GM23338 (cell line): ENCODE measurements at regions not wholly inside any gene's neighbourhood (a gene's known extent, or its start where the extent isn't known, plus 50 kb on each side); places are given as distances from the start of the nearest gene placed in this dataset.

Experiments
- ATAC-seq: fragments of 200-7000 bp; cut with Tn5 transposase; 3 replicates; pipeline ENCODE4 v1.9.1; 2020
- DNase-seq: peaks from one replicate; pipeline ENCODE4 v3.0.0-alpha.2; 2015; ENCODE audit warnings: low spot score
- H2AFZ ChIP-seq: fragments of 200-600 bp; sonication (generic); 2 replicates; pipeline ENCODE4 v1.8.0; 2016; ENCODE audit warnings: antibody characterized with exemption, mild to moderate bottlenecking, moderate library complexity
- H3F3A ChIP-seq: fragments of 200-600 bp; sonication (generic); replicated peaks from 2 replicates; pipeline ENCODE4 v1.8.0; 2017; ENCODE audit warnings: antibody characterized with exemption, mixed run types, low read depth
- H3K27ac ChIP-seq: fragments of 200-600 bp; sonication (generic); 2 replicates; pipeline ENCODE4 v1.6.1; 2016; ENCODE audit warnings: low read depth
- H3K27me3 ChIP-seq: fragments of 200-600 bp; sonication (generic); 2 replicates; pipeline ENCODE4 v1.8.0; 2016; ENCODE audit warnings: mild to moderate bottlenecking, mixed run types, moderate library complexity; ENCODE audit not compliant: insufficient read depth
- H3K36me3 ChIP-seq: fragments of 200-600 bp; sonication (generic); 2 replicates; pipeline ENCODE4 v1.8.0; 2016; ENCODE audit warnings: mild to moderate bottlenecking; ENCODE audit not compliant: insufficient read depth
- H3K4me1 ChIP-seq: fragments of 200-600 bp; sonication (generic); 2 replicates; pipeline ENCODE4 v1.8.0; 2016; ENCODE audit warnings: mild to moderate bottlenecking, moderate library complexity; ENCODE audit not compliant: insufficient read depth
- H3K4me2 ChIP-seq: fragments of 200-600 bp; sonication (generic); 2 replicates; pipeline ENCODE4 v1.7.1; 2017; ENCODE audit warnings: mixed run types
- H3K4me3 ChIP-seq: fragments of 200-600 bp; sonication (generic); 2 replicates; pipeline ENCODE4 v1.6.1; 2016; ENCODE audit warnings: mixed run types
- H3K79me2 ChIP-seq: fragments of 200-600 bp; sonication (generic); replicated peaks from 2 replicates; pipeline ENCODE4 v1.8.0; 2017; ENCODE audit warnings: mild to moderate bottlenecking; ENCODE audit not compliant: insufficient read depth
- H3K9me2 ChIP-seq: fragments of 200-600 bp; sonication (generic); 2 replicates; pipeline ENCODE4 v1.8.0; 2017; ENCODE audit not compliant: insufficient read depth
- H4K20me1 ChIP-seq: fragments of 200-600 bp; sonication (generic); replicated peaks from 2 replicates; pipeline ENCODE4 v1.8.0; 2017; ENCODE audit warnings: mild to moderate bottlenecking; ENCODE audit not compliant: insufficient read depth
- H3K27ac Mint-ChIP-seq: 2 replicates; pipeline ENCODE4 v1.8.0; 2020; ENCODE audit warnings: inconsistent platforms, mild to moderate bottlenecking, moderate library complexity, mixed read lengths
- H3K27me3 Mint-ChIP-seq: 3 replicates; pipeline ENCODE4 v1.8.0; 2022; ENCODE audit warnings: low read depth, mild to moderate bottlenecking, moderate library complexity, mixed read lengths, inconsistent platforms; ENCODE audit not compliant: insufficient read depth, poor library complexity
- H3K36me3 Mint-ChIP-seq: 3 replicates; pipeline ENCODE4 v1.8.0; 2021; ENCODE audit warnings: low read depth, mild to moderate bottlenecking, inconsistent platforms, moderate library complexity, mixed read lengths
- H3K4me1 Mint-ChIP-seq: 3 replicates; pipeline ENCODE4 v1.8.0; 2020; ENCODE audit warnings: mild to moderate bottlenecking, inconsistent platforms, mixed read lengths
- H3K4me3 Mint-ChIP-seq: 3 replicates; pipeline ENCODE4 v1.8.0; 2021; ENCODE audit warnings: moderate library complexity, mild to moderate bottlenecking, inconsistent platforms, mixed read lengths
- H3K9me3 Mint-ChIP-seq: 3 replicates; pipeline ENCODE4 v1.8.0; 2020; ENCODE audit warnings: moderate library complexity, mild to moderate bottlenecking, inconsistent platforms, mixed read lengths
- CREB1 ChIP-seq: fragments of 250-450 bp; sonication (Bioruptor Pico); IDR thresholded peaks from 2 replicates; pipeline ENCODE4 v1.5.0; 2020; ENCODE audit warnings: low read depth, mild to moderate bottlenecking, moderate library complexity
- EZH2 ChIP-seq: fragments of 200-600 bp; sonication (generic); IDR thresholded peaks from one replicate; pipeline ENCODE4 v1.8.0; 2017; ENCODE audit warnings: antibody characterized with exemption, mild to moderate bottlenecking, low read depth; ENCODE audit not compliant: unreplicated experiment
- EZH2phosphoT487 ChIP-seq: fragments of 200-600 bp; sonication (generic); IDR thresholded peaks from one replicate; pipeline ENCODE4 v1.8.1; 2018; ENCODE audit warnings: antibody characterized with exemption; ENCODE audit not compliant: unreplicated experiment
- NANOG ChIP-seq: IDR thresholded peaks from 2 replicates; pipeline ENCODE4 v1.6.1; 2016; ENCODE audit warnings: antibody characterized with exemption, borderline replicate concordance
- POLR2AphosphoS5 ChIP-seq: IDR thresholded peaks from 2 replicates; pipeline ENCODE4 v1.6.1; 2016; ENCODE audit warnings: antibody characterized with exemption, low read depth
- STAT1 ChIP-seq: IDR thresholded peaks from one replicate; pipeline ENCODE4 v1.6.1; 2016; ENCODE audit warnings: antibody characterized with exemption; ENCODE audit not compliant: unreplicated experiment
- ZNF462 ChIP-seq: fragments of 250-450 bp; sonication (Bioruptor Pico); IDR thresholded peaks from 2 replicates; pipeline ENCODE4 v1.5.0; 2020; ENCODE audit warnings: mild to moderate bottlenecking, moderate library complexity
- TF ChIP-seq, protein P1 (sequence below): IDR thresholded peaks from 2 replicates; pipeline ENCODE4 v1.6.1; 2016; ENCODE audit warnings: antibody characterized with exemption
- TF ChIP-seq, protein P2 (sequence below), 2 experiments: fragments of 200-600 bp in 1 of 2; sonication (generic) in 1 of 2; conservative IDR thresholded peaks; 2 replicates each; pipeline versions ENCODE4 v1.5.1 to v1.6.1; 2016 to 2017; ENCODE audit warnings: antibody characterized with exemption in 2 of 2, low read depth in 2 of 2, mild to moderate bottlenecking in 2 of 2, moderate library complexity in 1 of 2

DNA sequence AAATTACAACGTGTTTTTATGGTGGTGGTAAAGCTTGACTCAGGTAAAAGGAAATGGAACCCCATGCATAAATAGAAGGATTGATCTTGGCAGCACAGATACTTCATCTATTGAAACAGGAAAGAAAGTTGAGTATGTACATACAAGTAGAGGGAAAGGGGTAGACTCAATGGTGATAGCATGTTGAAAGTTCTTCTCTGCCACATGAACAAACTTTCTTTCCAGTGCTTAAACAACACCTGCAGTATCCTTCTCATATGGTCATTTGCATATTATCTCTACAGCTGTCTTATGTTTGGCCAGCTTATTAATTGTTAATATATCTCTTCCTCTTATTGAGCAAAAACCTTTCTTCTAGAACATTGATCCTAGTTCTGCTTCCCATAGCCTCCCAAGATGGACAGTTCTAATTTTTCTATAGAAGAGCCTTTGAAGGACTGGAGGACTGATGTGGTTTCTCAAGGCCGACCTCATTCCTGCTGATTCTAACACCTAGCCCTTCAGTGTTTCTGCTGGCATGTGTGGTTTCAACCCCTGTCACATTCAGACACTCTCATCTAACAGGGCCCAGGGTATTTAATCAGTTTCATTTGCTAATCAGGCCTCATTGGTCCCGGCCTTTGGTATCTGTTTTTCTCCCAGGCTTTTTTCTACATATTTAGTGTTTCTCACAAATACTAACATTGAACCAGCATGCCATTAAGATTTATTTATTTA is 108.1 kb upstream of the SPRY1 start (continued):
- TF ChIP-seq, protein P1, sequence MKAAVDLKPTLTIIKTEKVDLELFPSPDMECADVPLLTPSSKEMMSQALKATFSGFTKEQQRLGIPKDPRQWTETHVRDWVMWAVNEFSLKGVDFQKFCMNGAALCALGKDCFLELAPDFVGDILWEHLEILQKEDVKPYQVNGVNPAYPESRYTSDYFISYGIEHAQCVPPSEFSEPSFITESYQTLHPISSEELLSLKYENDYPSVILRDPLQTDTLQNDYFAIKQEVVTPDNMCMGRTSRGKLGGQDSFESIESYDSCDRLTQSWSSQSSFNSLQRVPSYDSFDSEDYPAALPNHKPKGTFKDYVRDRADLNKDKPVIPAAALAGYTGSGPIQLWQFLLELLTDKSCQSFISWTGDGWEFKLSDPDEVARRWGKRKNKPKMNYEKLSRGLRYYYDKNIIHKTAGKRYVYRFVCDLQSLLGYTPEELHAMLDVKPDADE = no peak
- no peak for TF ChIP-seq STAT1

- Histone ChIP-seq H3K36me3 (no peaks in the 10 kb centered on the region; the same call in 1 of the 2 replicates), H3K79me2 (0 out of 2 replicates have a peak, but pooled peaks cover 3% of the 10 kb centered on the region), H3K4me3 (no peak overlapping the region), H3K9me2 (no peaks in the 10 kb centered on the region), H4K20me1 (no peaks in the 10 kb centered on the region), H3K27ac (no peak overlapping the region), H3K4me2 (no peak overlapping the region), H3K27me3 (no peaks in the 10 kb centered on the region), H2AFZ (no peak overlapping the region), H3F3A (no peaks in the 10 kb centered on the region), H3K4me1 (no peaks in the 10 kb centered on the region)
- H3K4me3 Mint-ChIP-seq = no peak overlapping the region
- peaks cover 21% of the 10 kb centered on the region for H3K9me3 Mint-ChIP-seq
- peaks cover 40% of the 10 kb centered on the region for H3K36me3 Mint-ChIP-seq
- peaks cover 8% of the 10 kb centered on the region for H3K4me1 Mint-ChIP-seq
- H3K27ac Mint-ChIP-seq = no peak overlapping the region
- H3K27me3 Mint-ChIP-seq = no peaks in the 10 kb centered on the region
- TF ChIP-seq EZH2phosphoT487 = no peak
- TF ChIP-seq, protein P1 = no peak
- TF ChIP-seq, protein P2, sequence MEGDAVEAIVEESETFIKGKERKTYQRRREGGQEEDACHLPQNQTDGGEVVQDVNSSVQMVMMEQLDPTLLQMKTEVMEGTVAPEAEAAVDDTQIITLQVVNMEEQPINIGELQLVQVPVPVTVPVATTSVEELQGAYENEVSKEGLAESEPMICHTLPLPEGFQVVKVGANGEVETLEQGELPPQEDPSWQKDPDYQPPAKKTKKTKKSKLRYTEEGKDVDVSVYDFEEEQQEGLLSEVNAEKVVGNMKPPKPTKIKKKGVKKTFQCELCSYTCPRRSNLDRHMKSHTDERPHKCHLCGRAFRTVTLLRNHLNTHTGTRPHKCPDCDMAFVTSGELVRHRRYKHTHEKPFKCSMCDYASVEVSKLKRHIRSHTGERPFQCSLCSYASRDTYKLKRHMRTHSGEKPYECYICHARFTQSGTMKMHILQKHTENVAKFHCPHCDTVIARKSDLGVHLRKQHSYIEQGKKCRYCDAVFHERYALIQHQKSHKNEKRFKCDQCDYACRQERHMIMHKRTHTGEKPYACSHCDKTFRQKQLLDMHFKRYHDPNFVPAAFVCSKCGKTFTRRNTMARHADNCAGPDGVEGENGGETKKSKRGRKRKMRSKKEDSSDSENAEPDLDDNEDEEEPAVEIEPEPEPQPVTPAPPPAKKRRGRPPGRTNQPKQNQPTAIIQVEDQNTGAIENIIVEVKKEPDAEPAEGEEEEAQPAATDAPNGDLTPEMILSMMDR (conservative IDR thresholded peaks at IDR 0.05; ENCODE audit: low read depth in 2 of 2) = no peak
- no peak for TF ChIP-seq ZNF462 (CRISPR knock-in tag)
- TF ChIP-seq STAT1 = no peak
- TF ChIP-seq CREB1 (CRISPR knock-in tag) = no peak
- no peak for TF ChIP-seq NANOG
- no peak for TF ChIP-seq EZH2
- no peak for TF ChIP-seq POLR2AphosphoS5
- DNase-seq (no peak), ATAC-seq (no peak)
Observed at GRCh38 chr4:123291329-123291728, 105.3 kb upstream of the SPRY1 start.
